ENCODE measurements at regions not wholly inside any gene's neighbourhood (a gene's known extent, or its start where the extent isn't known, plus 50 kb on each side); places are given as distances from the start of the nearest gene placed in this dataset.

- DNase-seq: no peak
Observed at GRCh38 chr16:80299416-80299815, 241.4 kb upstream of the DYNLRB2 start.

- DNase-seq: no peak
Observed at GRCh38 chr16:80298676-80299075, 242.1 kb upstream of the DYNLRB2 start.

DNA sequence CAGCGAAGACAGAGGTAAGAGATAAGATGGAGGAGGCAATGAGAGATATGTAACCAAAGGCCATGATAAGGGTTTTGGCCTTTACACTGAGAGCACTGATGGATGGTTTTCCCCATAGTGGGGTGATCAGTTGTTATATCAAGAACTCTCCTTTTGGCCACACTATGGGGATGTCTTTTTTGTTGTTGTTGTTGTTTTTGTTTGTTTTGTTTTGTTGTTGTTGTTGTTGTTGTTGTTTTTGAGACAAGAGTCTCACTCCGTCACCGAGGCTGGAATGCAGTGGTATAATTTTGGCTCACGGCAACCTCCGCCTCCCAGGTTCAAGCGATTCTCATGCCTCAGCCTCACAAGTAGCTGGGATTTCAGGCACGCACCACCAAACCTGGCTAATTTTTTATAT lies 244.8 kb upstream of the DYNLRB2 start:
- no peak for DNase-seq

GRCh38 chr16:80294172-80294571 lies 246.6 kb upstream of the DYNLRB2 start:
- no peak for DNase-seq

GRCh38 chr16:80288616-80289015 lies 252.2 kb upstream of the DYNLRB2 start:
- no peak for DNase-seq

DNA sequence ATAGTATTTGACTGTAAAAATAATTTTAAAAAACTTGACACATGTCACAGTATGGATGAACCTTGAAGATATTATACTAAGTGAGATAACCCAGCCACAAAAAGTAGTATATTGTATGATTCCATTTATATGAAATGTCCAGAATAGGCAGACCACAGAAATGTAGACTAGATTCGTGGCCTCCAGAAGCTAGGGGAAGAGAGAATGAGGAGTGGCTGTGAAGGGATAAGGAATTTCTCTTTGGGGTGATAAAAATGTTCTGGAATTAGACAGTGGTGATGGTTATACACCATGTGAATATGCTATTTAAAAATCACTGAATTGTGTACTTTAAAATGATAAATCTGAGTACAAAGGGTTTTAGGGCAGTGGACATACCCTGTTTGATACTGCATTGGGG lies 253.1 kb upstream of the DYNLRB2 start:
- no peak for DNase-seq

DNA sequence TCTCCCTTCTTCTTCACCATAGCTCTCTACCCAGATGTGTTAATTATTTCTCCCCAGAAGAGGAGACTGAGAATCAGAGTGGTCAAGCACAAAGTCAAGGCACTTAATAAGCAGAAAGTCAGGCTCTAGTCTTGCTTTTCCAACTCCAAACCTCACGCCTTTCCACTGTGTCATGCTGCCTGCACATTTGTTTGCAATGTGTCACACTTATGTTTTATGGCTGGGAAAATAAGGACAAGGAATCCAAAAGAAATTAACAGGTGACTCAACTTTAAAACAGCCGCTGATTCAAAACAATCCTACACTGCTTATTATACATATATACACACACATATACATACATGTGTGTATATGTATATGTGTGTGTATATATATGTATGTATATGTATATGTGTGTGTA lies 255.7 kb upstream of the DYNLRB2 start:
- no peak for DNase-seq

- no peak for DNase-seq
Observed at GRCh38 chr16:80283466-80284392, 257.1 kb upstream of the DYNLRB2 start.

DNA sequence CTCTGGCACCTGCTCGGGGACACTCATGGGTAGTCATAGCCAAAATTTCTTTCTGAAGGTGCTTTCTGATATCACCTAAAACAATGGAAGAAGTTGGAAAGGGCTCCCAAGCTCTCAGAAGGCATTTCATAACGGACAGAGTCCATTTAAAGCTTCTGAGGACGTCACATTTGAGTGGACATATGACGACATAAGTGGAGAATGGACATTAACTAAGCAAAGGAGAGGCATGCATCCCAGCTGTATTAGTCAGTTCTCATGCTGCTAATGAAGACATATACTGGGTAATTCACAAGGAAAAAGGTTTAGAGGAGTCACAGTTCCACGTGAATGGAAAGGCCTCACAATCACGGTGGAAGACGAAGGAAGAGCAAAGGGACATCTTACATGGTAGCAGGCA lies 260.2 kb upstream of the DYNLRB2 start:
- no peak for DNase-seq

- DNase-seq: no peak
Observed at GRCh38 chr16:80279656-80280055, 261.1 kb upstream of the DYNLRB2 start.

DNA sequence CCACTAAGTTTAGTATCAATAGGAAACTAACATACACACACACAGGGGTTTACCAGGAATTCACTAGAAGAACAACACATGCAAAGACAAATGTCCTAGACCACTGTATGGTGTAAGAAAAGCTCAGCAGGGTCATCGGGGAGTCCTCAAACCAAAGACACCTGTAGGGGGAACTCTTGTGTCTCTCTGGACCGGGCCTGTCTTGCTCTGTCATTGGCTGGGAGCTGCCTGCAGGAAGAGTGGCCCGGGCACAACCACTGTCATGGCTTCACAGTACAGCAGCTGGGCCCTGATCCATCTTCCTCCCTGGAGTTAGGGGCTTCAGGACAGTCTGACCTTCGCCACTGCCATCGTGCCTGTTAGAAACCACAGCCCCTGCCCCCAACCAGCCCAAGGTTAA lies 263.6 kb upstream of the DYNLRB2 start:
- DNase-seq: no peak

GRCh38 chr16:80274576-80275191 lies 266.1 kb upstream of the DYNLRB2 start:
- DNase-seq: no peak

DNA sequence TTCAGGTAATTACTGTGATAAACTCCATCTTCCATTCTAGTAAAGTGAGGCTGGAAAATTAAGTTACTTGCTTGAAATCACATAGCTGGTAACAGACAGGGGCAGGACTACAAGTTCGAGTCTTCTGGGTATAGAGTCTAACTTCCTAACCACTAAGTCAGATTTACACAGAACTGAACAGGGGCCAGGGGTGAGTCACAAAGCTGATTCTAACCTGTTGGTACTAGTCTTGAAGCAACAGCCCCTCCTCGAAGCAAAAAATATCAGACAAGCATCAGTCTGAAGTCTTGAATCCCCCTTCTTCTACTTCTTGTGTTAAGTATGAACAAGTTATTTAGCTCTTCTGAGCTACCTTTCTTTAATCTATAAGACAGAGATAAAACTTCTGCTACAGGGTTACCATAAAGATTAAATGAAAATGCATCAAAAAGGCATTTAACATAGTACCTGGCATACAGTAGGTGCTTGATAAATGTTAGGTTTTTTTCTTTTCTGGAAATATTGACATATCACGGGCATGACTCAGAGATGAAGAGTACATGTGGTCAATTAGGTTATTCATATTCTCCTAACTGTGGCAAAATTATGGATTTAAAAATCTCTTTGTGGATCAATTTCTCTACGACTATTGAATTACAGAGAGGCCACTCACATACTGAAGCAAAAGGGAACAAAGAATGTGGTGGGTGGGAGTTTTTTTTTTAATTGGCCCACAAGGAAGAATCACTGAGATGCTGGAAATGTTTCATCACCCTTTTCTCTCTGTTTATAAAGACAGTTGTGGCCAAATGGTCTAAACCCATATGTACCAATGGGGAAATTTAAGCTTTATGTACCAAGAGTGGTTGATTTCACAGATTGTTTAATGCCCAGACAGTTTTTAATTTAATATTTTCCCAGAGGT lies 266.9 kb upstream of the DYNLRB2 start:
- DNase-seq: no peak

- DNase-seq: no peak
Observed at GRCh38 chr16:80265624-80266306, 275.0 kb upstream of the DYNLRB2 start.

GRCh38 chr16:80263848-80264694 lies 276.7 kb upstream of the DYNLRB2 start:
- no peak for DNase-seq

DNA sequence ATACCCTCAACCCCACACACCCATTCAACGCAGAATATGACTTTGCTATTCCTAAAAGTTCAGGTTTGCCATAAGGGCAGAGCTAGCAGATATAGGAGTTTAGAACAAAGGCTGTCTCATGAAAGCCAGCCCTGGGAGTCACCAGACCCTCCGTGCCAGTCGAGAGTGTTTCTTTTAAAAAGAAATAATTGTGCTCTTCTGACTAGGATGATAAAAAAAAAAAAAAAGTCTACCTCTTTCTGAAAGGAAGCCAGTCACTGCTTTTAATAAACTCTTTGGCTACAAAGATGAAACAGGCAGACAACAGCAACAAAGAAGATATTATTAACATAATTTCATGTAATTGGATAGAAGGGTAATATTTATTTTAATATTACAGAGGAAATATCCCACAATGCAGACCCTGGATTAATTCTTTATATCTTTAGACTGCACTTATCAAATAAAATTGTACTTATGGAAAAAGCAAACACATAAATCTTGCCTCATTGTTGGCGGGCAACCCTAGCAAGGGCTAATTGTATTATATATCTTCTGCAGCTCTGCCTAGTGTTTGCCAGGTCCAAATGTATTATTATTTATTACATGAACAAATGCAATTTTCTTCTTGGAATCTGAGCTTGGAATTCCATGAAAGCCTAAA lies 277.5 kb upstream of the DYNLRB2 start:
- no peak for DNase-seq

DNA sequence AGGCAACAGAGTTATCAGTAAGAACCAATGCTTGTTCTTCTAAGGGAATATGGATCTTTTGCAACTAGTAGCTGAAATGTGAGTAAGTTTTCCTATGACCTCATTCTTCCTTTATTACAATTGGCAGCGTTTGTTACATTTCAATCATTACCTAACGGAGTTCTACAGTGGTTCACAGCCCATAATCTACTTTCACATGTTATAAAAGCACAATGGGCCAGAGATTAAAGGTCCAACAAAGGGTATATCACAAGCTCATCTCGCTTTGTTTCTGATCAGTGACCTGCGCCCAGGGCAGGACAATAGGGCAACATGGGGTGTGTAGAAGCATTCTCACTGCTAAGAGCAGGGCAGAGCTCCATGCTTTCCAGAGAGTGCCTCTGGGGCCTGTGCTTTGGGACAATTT lies 279.9 kb upstream of the DYNLRB2 start:
- DNase-seq: no peak

GRCh38 chr16:80259290-80259805 lies 281.4 kb upstream of the DYNLRB2 start:
- no peak for DNase-seq

GRCh38 chr16:80258407-80258806 lies 282.4 kb upstream of the DYNLRB2 start:
- DNase-seq: no peak

GRCh38 chr16:80254970-80255369 lies 285.8 kb upstream of the DYNLRB2 start:
- no peak for DNase-seq

GRCh38 chr16:80253741-80254140 lies 287.1 kb upstream of the DYNLRB2 start:
- DNase-seq: no peak

Data from NCI-H2081 treated with DMSO at 0.1 percent for 48 hours (cell line).